ENCODE measurements at regions not wholly inside any gene's neighbourhood (a gene's known extent, or its start where the extent isn't known, plus 50 kb on each side); places are given as distances from the start of the nearest gene placed in this dataset.

DNA sequence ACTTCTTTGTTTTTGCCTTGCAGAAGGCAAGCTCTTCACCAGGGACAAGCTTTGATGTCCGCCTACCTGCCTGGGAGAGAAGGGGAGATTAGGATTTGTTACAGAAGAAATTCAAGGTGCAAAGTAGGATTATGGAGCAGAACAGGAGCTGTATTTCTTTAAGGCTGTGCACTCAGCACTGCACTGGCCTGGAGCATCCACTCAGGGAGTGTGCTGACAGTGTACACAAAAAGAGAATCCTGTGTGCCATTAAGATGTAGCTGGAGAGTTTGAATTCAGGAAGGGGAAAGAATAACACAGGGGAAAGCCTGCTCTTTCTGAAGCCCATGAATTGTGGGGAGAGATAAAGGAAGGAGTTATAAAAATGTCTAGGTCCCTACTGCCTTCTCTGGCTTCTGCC lies 137.7 kb upstream of the ETS2 start:
- TF ChIP-seq, protein P1, sequence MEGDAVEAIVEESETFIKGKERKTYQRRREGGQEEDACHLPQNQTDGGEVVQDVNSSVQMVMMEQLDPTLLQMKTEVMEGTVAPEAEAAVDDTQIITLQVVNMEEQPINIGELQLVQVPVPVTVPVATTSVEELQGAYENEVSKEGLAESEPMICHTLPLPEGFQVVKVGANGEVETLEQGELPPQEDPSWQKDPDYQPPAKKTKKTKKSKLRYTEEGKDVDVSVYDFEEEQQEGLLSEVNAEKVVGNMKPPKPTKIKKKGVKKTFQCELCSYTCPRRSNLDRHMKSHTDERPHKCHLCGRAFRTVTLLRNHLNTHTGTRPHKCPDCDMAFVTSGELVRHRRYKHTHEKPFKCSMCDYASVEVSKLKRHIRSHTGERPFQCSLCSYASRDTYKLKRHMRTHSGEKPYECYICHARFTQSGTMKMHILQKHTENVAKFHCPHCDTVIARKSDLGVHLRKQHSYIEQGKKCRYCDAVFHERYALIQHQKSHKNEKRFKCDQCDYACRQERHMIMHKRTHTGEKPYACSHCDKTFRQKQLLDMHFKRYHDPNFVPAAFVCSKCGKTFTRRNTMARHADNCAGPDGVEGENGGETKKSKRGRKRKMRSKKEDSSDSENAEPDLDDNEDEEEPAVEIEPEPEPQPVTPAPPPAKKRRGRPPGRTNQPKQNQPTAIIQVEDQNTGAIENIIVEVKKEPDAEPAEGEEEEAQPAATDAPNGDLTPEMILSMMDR (conservative IDR thresholded peaks at IDR 0.05) = no peak
- no peak for TF ChIP-seq ZFX (IDR thresholded peaks at IDR 0.05)
